GM20431 (cell line): ENCODE measurements at regions not wholly inside any gene's neighbourhood (a gene's known extent, or its start where the extent isn't known, plus 50 kb on each side); places are given as distances from the start of the nearest gene placed in this dataset.
"Not testable (repeated sequence)": the region's sequence is repeated elsewhere in the genome, so short reads cannot be mapped to it uniquely, and the experiment has no call there.

ENCODE experiments used
- in situ Hi-C: fragments of 300-500 bp; cut with MseI, MboI; formaldehyde crosslinking; loops from one replicate; pipeline ENCODE4 v1.15.0; 2020; ENCODE audit warnings: low sequenced_read_pairs; ENCODE audit not compliant: unreplicated experiment

- in situ Hi-C loops = no loop called here
These were observed 1524.3 kb upstream of the B3GALT2 start for GRCh38 chr1:194710671-194711070.

DNA sequence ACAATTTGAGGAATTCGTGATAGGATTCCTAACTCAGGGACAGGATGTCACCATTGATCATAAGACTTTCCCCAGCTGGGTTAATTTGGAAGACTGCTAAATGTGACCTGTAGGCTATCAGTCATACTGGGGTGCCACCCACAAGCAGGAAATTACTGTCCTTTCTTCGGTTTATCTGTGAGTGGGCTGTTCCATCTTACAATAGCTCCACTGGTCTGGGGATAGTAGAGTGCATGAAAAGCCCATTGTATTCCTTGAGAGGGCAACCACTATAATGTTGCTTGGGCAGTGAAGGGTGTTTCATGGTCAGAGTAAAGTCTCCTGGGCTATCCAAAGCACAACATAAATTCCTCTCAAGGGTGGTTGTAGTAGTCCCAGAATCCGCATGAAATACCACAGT is 1523.0 kb upstream of the B3GALT2 start:
- in situ Hi-C loops = no loop called here

GRCh38 chr1:194707074-194707473 is 1520.7 kb upstream of the B3GALT2 start:
- in situ Hi-C loops = no loop called here

- in situ Hi-C loops = no loop called here
These were observed 1518.9 kb upstream of the B3GALT2 start for GRCh38 chr1:194705123-194705854.

DNA sequence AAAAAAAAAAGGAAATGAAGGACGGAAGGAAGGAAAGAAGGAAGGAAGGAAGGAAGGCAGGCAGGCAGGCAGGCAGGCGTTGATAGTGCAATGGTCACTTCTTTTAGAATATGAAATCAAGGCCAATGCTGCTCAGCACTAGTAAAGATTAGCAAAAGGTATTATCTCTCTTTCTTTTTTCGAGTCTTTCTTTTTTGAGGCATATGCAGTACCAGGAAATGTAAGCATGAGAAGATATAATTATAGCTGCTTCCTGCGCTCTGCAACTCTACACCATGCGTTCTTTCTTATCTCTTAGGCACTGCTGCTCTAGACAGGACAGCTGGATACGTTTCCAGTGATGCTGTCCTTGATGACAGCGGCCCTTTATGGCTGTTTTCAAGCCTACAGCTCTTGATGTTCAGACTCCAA is 1512.5 kb upstream of the B3GALT2 start:
- in situ Hi-C loops = no loop called here

GRCh38 chr1:194693244-194693643 is 1506.8 kb upstream of the B3GALT2 start:
- in situ Hi-C loops = no loop called here

DNA sequence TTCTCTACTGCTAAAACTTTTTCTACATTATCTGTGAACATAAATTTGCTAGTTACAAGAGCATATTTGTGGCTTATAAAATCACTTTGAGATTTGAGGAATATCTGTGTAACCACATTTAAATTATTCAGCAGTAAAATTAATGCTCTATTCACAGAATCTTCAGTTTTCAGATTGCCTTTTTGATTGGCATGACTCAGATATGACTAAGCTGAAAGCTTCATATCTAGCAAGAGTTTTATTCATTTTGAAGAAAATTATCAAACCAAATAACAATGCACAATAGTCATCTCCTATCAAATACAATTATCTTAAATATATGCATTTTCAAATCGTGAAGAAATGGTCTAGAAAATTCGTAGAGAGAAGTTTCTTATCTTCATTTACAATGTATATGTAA is 1498.2 kb upstream of the B3GALT2 start:
- in situ Hi-C loops = no loop called here

DNA sequence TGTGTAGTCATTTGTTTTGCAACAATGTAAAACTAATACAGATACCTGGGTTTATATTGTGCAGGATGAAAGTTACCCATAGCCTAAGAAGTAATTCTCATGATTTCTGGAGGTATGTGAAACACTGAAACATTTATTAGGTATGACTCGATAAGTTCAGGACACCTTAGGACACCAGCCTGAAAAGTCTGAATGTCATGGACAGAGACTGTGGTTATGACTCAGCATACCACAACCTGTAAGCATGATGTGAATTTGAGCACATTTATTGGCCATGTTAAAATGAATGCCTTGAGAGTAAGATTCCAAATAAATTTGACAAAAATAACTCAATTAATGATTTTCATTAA is 1471.7 kb upstream of the B3GALT2 start:
- in situ Hi-C loops = no loop called here

DNA sequence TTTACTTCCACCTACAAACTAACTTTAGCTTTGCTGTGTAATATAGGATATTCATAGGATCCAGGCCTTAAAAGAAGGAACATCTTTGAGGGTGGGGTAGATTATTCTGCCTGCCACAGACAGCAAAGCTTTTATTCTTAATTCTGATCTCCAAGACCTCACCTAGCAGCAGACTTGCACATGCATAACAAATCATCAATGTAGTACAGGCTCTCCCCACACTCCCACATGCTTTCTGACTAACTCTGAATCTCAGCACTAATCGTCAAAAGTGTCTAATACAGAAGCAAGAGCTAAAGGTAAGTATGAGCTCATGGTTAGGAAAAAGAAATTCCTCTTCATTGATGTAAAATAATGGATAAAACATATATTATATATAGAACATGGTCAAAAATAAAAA is 1468.5 kb upstream of the B3GALT2 start:
- in situ Hi-C loops = no loop called here

DNA sequence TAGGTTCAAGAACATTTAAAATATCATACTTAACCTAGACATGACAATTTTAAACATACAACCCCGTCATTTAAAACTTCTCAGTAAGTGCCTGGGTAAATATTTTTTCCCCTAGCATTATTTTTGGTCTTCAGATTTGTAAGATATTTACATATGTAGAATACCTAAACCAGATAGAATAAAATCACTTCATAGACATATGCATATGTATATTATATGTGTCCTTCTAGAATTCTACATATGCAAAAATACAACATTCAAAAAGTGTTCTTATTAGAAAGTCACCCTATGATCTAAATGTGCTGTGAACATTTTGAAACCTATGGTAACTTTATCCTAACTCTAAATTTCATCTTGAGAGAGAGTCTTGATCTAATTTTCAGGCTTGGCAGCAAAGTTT is 1467.0 kb upstream of the B3GALT2 start:
- in situ Hi-C loops = no loop called here

GRCh38 chr1:194647118-194647517 is 1460.7 kb upstream of the B3GALT2 start:
- in situ Hi-C loops = no loop called here

GRCh38 chr1:194644528-194644927 is 1458.1 kb upstream of the B3GALT2 start:
- in situ Hi-C loops = no loop called here

GRCh38 chr1:194640322-194640721 is 1453.9 kb upstream of the B3GALT2 start:
- in situ Hi-C loops = no loop called here

DNA sequence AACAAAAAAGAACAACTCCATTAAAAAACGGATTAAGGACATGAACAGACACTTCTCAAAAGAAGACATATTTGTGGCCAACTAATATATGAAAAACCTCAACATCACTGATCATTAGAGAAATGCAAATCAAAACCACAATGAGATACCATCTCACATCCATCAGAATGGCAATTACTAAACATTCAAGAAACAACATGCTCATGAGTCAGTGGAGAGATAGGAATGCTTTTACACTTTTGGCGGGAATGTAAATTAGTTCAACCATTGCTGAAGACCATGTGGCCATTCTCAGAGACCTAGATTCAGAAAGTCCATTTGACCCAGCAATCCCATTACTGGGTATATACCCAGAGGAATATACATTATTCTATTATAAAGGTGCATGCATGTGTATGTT is 1442.6 kb upstream of the B3GALT2 start:
- in situ Hi-C loops = no loop called here

DNA sequence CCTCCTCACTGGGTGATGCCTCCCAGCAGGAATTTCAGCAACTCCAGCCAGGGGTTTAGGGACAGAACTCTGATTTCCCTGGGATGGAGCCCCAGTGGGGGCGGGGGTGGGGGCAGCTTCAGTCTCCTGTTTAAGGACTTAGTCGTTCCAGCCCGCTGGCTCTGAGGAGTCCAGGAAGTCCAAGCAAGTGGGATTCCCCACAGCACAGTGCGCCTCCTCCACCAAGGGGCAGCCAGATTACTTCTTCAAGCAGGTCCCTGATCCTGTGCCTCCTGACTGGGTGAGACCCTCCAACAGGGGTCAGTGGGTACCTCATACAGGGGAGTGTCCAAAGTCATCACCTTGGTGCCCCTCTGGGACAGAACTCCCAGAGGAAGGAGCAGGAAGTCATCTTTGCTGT is 1438.4 kb upstream of the B3GALT2 start:
- in situ Hi-C loops = no loop called here

DNA sequence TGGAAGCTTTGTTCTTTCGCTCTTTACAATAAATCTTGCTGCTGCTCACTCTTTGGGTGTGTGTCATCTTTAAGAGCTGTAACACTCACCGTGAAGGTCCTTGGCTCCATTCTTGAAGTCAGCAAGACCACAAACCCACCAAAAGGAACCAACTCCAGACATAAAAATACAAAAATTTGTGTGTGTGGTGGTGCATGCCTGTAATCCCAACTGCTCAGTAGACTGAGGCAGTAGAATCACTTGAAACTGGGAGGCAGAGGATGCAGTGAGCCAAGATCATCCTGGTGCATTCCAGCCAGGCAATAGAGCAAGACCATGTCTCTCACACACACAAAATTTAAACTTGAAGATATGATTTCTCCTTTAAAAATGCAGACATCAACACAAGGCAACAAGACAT is 1431.7 kb upstream of the B3GALT2 start:
- in situ Hi-C loops = no loop called here

DNA sequence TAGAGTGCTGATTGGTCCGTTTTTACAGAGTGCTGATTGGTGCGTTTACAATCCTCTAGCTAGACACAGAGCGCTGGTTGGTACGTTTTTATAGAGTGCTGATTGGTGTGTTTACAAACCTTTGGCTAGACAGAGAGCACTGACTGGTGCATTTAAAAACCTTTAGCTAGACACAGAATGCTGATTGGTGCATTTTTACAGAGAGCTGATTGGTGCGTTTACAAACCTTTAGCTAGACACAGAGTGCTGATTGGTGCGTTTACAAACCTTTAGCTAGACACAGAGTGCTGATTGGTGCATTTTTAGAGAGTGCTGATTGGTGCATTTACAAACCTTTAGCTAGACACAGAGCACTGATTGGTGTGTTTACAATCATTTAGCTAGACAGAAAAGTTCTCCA is 1430.9 kb upstream of the B3GALT2 start:
- in situ Hi-C loops = not testable (repeated sequence)

- in situ Hi-C loops = no loop called here
These were observed 1430.4 kb upstream of the B3GALT2 start for GRCh38 chr1:194616835-194617234.

DNA sequence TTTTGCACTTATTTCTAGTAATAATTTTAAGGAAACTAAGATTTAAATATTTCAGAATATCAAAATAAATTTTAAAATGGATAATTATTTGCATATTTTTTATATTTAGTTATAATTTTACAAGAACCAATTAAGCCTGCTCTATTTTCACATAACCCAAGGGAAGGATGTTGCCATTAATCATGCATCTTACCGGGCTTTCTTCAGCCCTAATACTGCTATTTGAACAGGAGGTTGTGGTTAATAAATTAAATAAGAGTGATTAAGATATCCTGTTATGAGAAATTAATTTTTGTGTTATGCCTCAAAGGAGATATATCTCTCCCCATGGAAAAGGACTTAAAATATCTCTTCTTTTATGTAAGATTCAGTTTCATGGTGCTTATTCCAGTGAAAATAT is 1415.8 kb upstream of the B3GALT2 start:
- in situ Hi-C loops = no loop called here

- in situ Hi-C loops = no loop called here
These were observed 1414.3 kb upstream of the B3GALT2 start for GRCh38 chr1:194600716-194601115.

GRCh38 chr1:194598098-194598497 is 1411.7 kb upstream of the B3GALT2 start:
- in situ Hi-C loops = no loop called here

- in situ Hi-C loops = no loop called here
These were observed 1399.9 kb upstream of the B3GALT2 start for GRCh38 chr1:194586302-194586701.

DNA sequence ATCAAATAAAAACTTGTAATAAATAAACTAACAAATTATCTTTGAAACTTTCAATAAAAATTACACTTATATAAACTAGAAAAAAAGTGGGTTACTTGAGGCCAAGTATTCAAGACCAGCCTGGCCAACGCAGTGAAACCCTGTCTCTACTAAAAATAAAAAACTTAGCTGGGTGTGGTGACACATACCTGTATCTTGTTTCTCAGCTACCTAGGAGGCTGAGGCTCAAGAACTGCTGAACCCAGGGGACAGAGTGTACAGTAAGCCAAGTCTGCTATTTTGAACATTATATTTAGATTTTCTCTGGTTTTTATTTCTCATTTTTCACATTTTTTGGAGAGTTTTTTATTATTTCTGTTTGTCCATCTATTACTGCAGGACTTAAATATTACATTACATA is 1397.6 kb upstream of the B3GALT2 start:
- in situ Hi-C loops = no loop called here
